Keratinocyte (primary cell): ENCODE measurements at regions not wholly inside any gene's neighbourhood (a gene's known extent, or its start where the extent isn't known, plus 50 kb on each side); places are given as distances from the start of the nearest gene placed in this dataset.

Experiments used
- DNase-seq: peaks from one replicate; pipeline ENCODE4 v3.0.0-alpha.2; 2011; ENCODE audit warnings: low read depth, missing footprints, low spot score
- FAIRE-seq: peaks from 2 replicates; lab custom pipeline; 2011; peaks lifted over from hg19 to GRCh38; lab: Jason Lieb, UNC
- H2AFZ ChIP-seq: 2 replicates; pipeline ENCODE4 v1.6.0; 2012; ENCODE audit warnings: low read length, control low read depth, inconsistent platforms; ENCODE audit not compliant: control insufficient read depth
- H3K27ac ChIP-seq: 2 replicates; pipeline ENCODE4 v1.5.1; 2011; ENCODE audit warnings: low read length; ENCODE audit not compliant: control insufficient read depth, insufficient read depth
- H3K27me3 ChIP-seq: 3 replicates; pipeline ENCODE4 v1.6.0; 2011; ENCODE audit warnings: low read length; ENCODE audit not compliant: control insufficient read depth, insufficient read depth; ENCODE audit errors: extremely low read depth
- H3K36me3 ChIP-seq, 2 experiments: 2 replicates in 1 of 2; 3 replicates in 1 of 2; pipeline ENCODE4 v1.5.1; 2011; ENCODE audit warnings: low read length in 2 of 2, mild to moderate bottlenecking in 1 of 2; ENCODE audit not compliant: control insufficient read depth in 2 of 2, insufficient read depth in 2 of 2; ENCODE audit errors: extremely low read depth in 1 of 2
- H3K4me1 ChIP-seq: 3 replicates; pipeline ENCODE4 v1.5.1; 2011; ENCODE audit warnings: low read length; ENCODE audit not compliant: control insufficient read depth, insufficient read depth; ENCODE audit errors: extremely low read depth
- H3K4me2 ChIP-seq: 3 replicates; pipeline ENCODE4 v1.6.0; 2011; ENCODE audit warnings: low read depth, low read length; ENCODE audit not compliant: control insufficient read depth, insufficient read depth; ENCODE audit errors: extremely low read depth
- H3K4me3 ChIP-seq, 3 experiments: fragments of 200-600 bp in 1 of 3; sonication (generic) in 1 of 3; 2 replicates in 2 of 3; 3 replicates in 1 of 3; pipeline ENCODE4 v1.5.1; 2011 to 2016; ENCODE audit warnings: low read length in 3 of 3, mild to moderate bottlenecking in 3 of 3, control low read depth in 2 of 3, inconsistent platforms in 1 of 3, low read depth in 1 of 3, mixed read lengths in 1 of 3, mixed run types in 1 of 3, moderate library complexity in 1 of 3; ENCODE audit not compliant: control insufficient read depth in 2 of 3, insufficient read depth in 2 of 3; ENCODE audit errors: extremely low read depth in 1 of 3
- H3K79me2 ChIP-seq: 2 replicates; pipeline ENCODE4 v1.6.0; 2012; ENCODE audit warnings: low read length; ENCODE audit not compliant: control insufficient read depth, insufficient read depth
- H3K9ac ChIP-seq: 3 replicates; pipeline ENCODE4 v1.6.0; 2011; ENCODE audit warnings: low read length; ENCODE audit not compliant: control insufficient read depth, insufficient read depth; ENCODE audit errors: extremely low read depth
- H3K9me1 ChIP-seq: 3 replicates; pipeline ENCODE4 v1.6.0; 2011; ENCODE audit warnings: low read length; ENCODE audit not compliant: control insufficient read depth, insufficient read depth; ENCODE audit errors: extremely low read depth
- H3K9me3 ChIP-seq: 2 replicates; pipeline ENCODE4 v1.5.1; 2012; ENCODE audit warnings: low read depth, low read length; ENCODE audit not compliant: control insufficient read depth
- H4K20me1 ChIP-seq: 3 replicates; pipeline ENCODE4 v1.6.0; 2011; ENCODE audit warnings: low read length; ENCODE audit not compliant: control insufficient read depth, insufficient read depth; ENCODE audit errors: extremely low read depth
- CTCF ChIP-seq, 3 experiments: IDR thresholded peaks in 1 of 3; conservative IDR thresholded peaks in 1 of 3; optimal IDR thresholded peaks in 1 of 3; 2 replicates in 2 of 3; 3 replicates in 1 of 3; pipeline versions ENCODE3 to v1.5.1; 2011; ENCODE audit warnings: low read length in 3 of 3, mild to moderate bottlenecking in 3 of 3, moderate library complexity in 2 of 3, control low read depth in 1 of 3, inconsistent platforms in 1 of 3; ENCODE audit not compliant: insufficient read depth in 2 of 3; ENCODE audit errors: extremely low read depth in 1 of 3
- EZH2 ChIP-seq: IDR thresholded peaks from one replicate; pipeline ENCODE4 v1.6.1; 2012; ENCODE audit warnings: inconsistent platforms, mild to moderate bottlenecking, low read length, moderate library complexity
- dilution Hi-C: fragments of 300-500 bp; cut with MboI; formaldehyde crosslinking; loops from one replicate; pipeline ENCODE4 v1.7.0; 2020; ENCODE audit warnings: low sequenced_read_pairs; ENCODE audit not compliant: extremely low pct_ligation_motif_present

DNA sequence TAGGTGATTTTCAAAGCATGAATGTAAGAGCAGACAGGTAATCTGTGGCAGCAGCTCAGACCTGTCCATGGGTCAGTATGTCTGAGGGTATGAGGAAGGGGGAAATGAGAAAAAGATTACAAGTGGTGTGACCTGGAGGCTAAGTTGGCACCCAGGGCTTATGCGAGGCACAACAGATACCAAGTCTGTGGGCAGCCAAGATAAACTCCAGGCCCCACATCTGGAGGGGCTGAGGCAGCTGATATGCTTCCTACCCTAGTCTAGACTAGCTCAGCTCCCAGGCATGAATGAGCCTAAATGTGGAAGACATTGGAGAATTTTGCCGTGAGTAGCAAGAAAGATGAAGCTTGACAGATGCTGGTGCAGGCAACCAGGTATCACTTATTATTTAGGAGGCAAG is 151.7 kb downstream of the PIK3R1 start:
- H3K27me3 ChIP-seq: no peaks in the 10 kb centered on the region

GRCh38 chr5:68367717-68368116 is 152.2 kb downstream of the PIK3R1 start:
- Histone ChIP-seq H3K4me3 (no peak overlapping the region), H3K9me3 (no peaks in the 10 kb centered on the region), H3K36me3 (no peaks in the 10 kb centered on the region), H3K4me2 (no peak overlapping the region), H4K20me1 (no peaks in the 10 kb centered on the region), H3K4me1 (peaks cover 6% of the 10 kb centered on the region), H3K79me2 (no peaks in the 10 kb centered on the region), H3K27me3 (no peaks in the 10 kb centered on the region), H2AFZ (no peak overlapping the region), H3K27ac (no peak overlapping the region), H3K9me1 (no peaks in the 10 kb centered on the region), H3K9ac (no peak overlapping the region)
- no peak for TF ChIP-seq EZH2
- TF ChIP-seq CTCF (optimal IDR thresholded peaks at IDR 0.05 in 1 of 3, IDR thresholded peaks at IDR 0.05 in 1 of 3, conservative IDR thresholded peaks at IDR 0.05 in 1 of 3; ENCODE audit: extremely low read depth in 1 of 3, insufficient read depth in 2 of 3, low read length in 3 of 3): no peak
- dilution Hi-C loops: no loop called here
- no peak for FAIRE-seq
- no peak for DNase-seq

More for the DNA sequence above, 151.7 kb downstream of the PIK3R1 start:
- no peaks in the 10 kb centered on the region for H4K20me1 ChIP-seq
- no peaks in the 10 kb centered on the region for H3K79me2 ChIP-seq
- H3K27ac ChIP-seq: no peak overlapping the region
- peaks cover 6% of the 10 kb centered on the region for H3K4me1 ChIP-seq
- no peak overlapping the region for H3K9ac ChIP-seq
- no peak overlapping the region for H2AFZ ChIP-seq
- H3K9me3 ChIP-seq: no peaks in the 10 kb centered on the region
- FAIRE-seq (no peak), DNase-seq (no peak)
- no peak overlapping the region for H3K4me3 ChIP-seq
- H3K4me2 ChIP-seq: no peak overlapping the region
- no peaks in the 10 kb centered on the region for H3K9me1 ChIP-seq
- dilution Hi-C loops: no loop called here
- no peak for TF ChIP-seq CTCF (optimal IDR thresholded peaks at IDR 0.05 in 1 of 3, IDR thresholded peaks at IDR 0.05 in 1 of 3, conservative IDR thresholded peaks at IDR 0.05 in 1 of 3; ENCODE audit: extremely low read depth in 1 of 3, insufficient read depth in 2 of 3, low read length in 3 of 3)
- TF ChIP-seq EZH2: no peak
- no peaks in the 10 kb centered on the region for H3K36me3 ChIP-seq
